Colonic mucosa (tissue), 4 donors: ENCODE measurements at regions not wholly inside any gene's neighbourhood (a gene's known extent, or its start where the extent isn't known, plus 50 kb on each side); places are given as distances from the start of the nearest gene placed in this dataset.
"Not testable (repeated sequence)": the region's sequence is repeated elsewhere in the genome, so short reads cannot be mapped to it uniquely, and the experiment has no call there.

Experiments
- DNase-seq: peaks from one replicate; pipeline ENCODE4 v3.0.0-alpha.2; 2020
- H3K27ac ChIP-seq: fragments of 200-600 bp; one replicate; pipeline ENCODE4 v1.8.0; 2021
- H3K27me3 ChIP-seq: fragments of 200-600 bp; one replicate; pipeline ENCODE4 v1.8.0; 2021
- H3K36me3 ChIP-seq: fragments of 200-600 bp; one replicate; pipeline ENCODE4 v1.8.0; 2021
- H3K4me1 ChIP-seq: fragments of 200-600 bp; one replicate; pipeline ENCODE4 v1.8.0; 2021; ENCODE audit warnings: mild to moderate bottlenecking
- H3K4me3 ChIP-seq: fragments of 200-600 bp; one replicate; pipeline ENCODE4 v1.8.0; 2021
- H3K9ac ChIP-seq, 2 donors: one replicate each; pipeline ENCODE4 v1.7.0; 2013; ENCODE audit warnings: control low read depth in 2 of 2, low read depth in 2 of 2, low read length in 2 of 2
- H3K9me3 ChIP-seq: fragments of 200-600 bp; one replicate; pipeline ENCODE4 v1.8.0; 2021
- intact Hi-C: fragments of 100-400 bp; cut with DNase I; formaldehyde crosslinking; loops from one replicate; pipeline ENCODE4 v1.14.1; 2022
- donor health status: healthy.
- donor health status: DM: no; HTN: no; CAD: no.
- donor health status: DM: no; HTN: no; CAD: no.

DNA sequence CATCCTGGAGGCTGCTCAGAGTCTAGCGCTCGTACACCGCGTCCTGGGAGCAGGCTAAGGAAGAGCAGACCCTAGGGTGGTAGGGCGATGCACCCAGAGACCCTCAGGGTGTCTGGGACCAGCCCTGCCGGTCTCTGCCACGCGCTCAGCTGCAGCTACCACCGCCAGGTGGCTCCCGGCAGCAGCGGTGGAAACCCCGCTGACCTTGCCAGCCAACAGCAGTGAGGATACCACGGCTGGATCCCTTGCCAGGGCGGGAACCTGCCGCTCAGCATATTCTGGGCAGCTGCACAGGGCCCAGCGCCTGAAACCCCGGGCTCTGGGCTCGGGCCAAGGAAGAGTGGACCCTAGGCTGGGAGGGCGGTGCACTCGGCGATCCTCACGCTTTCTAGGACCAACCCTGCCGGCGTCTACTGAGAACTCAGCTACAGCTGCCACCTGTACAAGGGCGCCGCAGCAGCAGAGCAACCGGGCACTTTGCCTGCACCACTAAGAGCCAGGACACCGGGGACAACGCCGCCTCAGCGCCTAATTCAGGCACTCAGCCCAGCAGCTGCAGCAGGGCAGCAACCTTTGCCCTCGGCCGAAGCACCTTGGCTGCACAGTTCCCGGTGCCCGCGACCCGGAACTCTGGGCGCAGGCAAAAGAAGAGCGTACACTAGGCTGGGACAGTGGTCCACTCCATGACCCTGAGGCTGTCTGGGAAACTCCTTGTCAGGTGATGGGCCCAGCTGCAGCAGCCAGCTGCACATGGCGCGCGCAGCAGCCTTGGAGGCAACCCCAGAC lies 80.8 kb downstream of the POTEB2 start:
- intact Hi-C loops, H3K4me3 ChIP-seq, H3K36me3 ChIP-seq, H3K4me1 ChIP-seq, H3K27me3 ChIP-seq, H3K9me3 ChIP-seq, H3K27ac ChIP-seq, DNase-seq, H3K9ac ChIP-seq: not testable (repeated sequence)

GRCh38 chr15:20783598-20784184 lies 82.4 kb downstream of the POTEB2 start:
- H3K4me1 ChIP-seq, intact Hi-C loops, H3K9ac ChIP-seq, H3K27me3 ChIP-seq, H3K36me3 ChIP-seq, H3K9me3 ChIP-seq, DNase-seq, H3K4me3 ChIP-seq, H3K27ac ChIP-seq: not testable (repeated sequence)

DNA sequence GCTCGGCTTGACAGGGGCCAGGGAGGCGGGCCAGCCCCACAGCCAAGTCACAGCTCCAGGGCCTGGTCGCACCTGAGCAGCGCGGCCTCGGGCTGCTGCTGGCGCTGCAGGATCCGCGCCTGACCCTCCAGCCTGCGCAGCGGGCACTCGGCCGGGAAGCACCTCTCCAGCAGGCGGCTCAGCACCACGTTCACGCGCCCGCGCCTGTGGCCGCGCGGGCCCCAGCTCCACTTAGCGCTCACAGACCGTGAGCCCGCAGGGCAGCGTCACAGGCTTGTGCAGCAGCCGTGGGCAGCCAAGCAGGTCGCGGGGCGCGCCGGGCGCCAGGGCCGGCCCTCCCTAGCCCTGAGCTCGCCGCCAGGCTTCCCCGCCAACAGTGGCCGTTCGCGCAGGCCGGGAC lies 90.7 kb downstream of the POTEB2 start:
- H3K36me3 ChIP-seq, H3K27ac ChIP-seq, DNase-seq, H3K4me3 ChIP-seq, H3K9ac ChIP-seq, intact Hi-C loops, H3K9me3 ChIP-seq, H3K27me3 ChIP-seq, H3K4me1 ChIP-seq: not testable (repeated sequence)

DNA sequence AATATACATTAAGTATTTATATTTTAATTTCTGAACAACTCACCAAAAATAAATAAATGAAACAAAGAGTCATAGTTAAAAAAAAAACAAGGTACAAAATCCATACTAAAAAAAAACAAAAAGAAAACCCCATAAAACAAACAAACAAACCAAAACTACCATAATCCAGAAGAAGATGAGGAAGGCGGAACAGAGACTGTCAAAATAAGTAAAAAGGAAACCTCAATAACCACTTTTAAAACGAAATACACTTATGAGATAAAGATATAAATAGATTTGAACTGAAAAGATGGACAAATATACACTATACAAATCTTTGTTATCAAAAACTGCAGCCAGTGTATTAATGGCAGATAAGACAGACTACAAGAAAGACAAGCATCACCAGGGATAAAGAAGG lies 98.2 kb downstream of the POTEB2 start:
- H3K4me3 ChIP-seq, result not testable (repeated sequence)

GRCh38 chr15:20762422-20762821 lies 103.7 kb downstream of the POTEB2 start:
- H3K27ac ChIP-seq, DNase-seq, H3K36me3 ChIP-seq, H3K4me1 ChIP-seq, intact Hi-C loops, H3K4me3 ChIP-seq, H3K9me3 ChIP-seq, H3K27me3 ChIP-seq, H3K9ac ChIP-seq: not testable (repeated sequence)

More for the DNA sequence above, 98.2 kb downstream of the POTEB2 start:
- H3K27me3 ChIP-seq, H3K9me3 ChIP-seq, H3K4me1 ChIP-seq, H3K27ac ChIP-seq, DNase-seq, intact Hi-C loops, H3K9ac ChIP-seq, H3K36me3 ChIP-seq: not testable (repeated sequence)

GRCh38 chr15:20756440-20756839 lies 109.7 kb downstream of the POTEB2 start:
- H3K9me3 ChIP-seq, H3K27ac ChIP-seq, DNase-seq, intact Hi-C loops, H3K4me3 ChIP-seq, H3K4me1 ChIP-seq, H3K9ac ChIP-seq, H3K27me3 ChIP-seq, H3K36me3 ChIP-seq: not testable (repeated sequence)

DNA sequence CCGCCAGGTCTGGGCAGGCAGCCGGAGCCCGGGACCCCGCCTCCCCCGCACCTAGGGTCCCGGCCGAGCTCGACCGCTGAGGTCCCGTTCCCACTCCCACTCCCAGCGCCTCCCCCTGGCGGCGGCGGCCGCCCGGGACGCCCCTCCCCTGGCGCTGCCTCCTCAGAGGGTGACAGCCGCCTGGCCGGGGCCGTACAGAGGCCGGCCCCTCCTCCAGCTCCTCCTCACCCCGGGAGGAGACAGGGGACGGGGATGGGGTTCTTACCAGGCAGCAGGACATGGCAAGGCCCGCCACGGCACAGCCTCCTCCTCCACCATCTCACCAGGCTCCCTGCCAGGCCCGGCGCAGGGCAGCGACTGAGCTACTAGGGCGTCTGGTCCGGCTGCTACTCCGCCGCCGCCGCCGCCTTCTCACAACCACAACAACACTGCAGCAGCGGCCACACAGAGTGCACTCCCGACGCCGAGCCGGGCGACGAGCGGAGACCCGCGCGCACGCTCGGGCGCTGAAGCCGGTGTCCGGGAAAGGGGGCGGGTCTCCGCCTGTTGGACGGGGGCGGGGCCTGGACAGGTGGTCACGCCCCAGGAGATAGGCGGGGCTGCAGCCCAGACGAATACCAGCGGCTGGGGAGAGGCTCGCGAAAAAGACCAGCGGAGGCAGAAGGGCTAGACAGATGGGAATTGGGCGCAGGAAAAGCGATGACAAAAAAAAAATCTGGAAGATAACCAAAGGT lies 110.3 kb downstream of the POTEB2 start:
- H3K4me1 ChIP-seq, H3K36me3 ChIP-seq, intact Hi-C loops, H3K4me3 ChIP-seq, H3K9me3 ChIP-seq, H3K9ac ChIP-seq, H3K27ac ChIP-seq, H3K27me3 ChIP-seq: not testable (repeated sequence)
- peak; percentile 56 for DNase-seq

GRCh38 chr15:20733493-20733892 lies 132.6 kb downstream of the POTEB2 start:
- H3K4me3 ChIP-seq, DNase-seq, H3K36me3 ChIP-seq, intact Hi-C loops, H3K27me3 ChIP-seq, H3K9ac ChIP-seq, H3K27ac ChIP-seq, H3K4me1 ChIP-seq, H3K9me3 ChIP-seq: not testable (repeated sequence)
